B cell (primary cell): ENCODE measurements at regions not wholly inside any gene's neighbourhood (a gene's known extent, or its start where the extent isn't known, plus 50 kb on each side); places are given as distances from the start of the nearest gene placed in this dataset.

ENCODE experiments used
- CTCF ChIP-seq: fragments of 200-600 bp; IDR thresholded peaks from one replicate; pipeline ENCODE4 v1.8.0; 2022; ENCODE audit warnings: antibody characterized with exemption, mild to moderate bottlenecking
- EZH2 ChIP-seq: IDR thresholded peaks from 2 replicates; pipeline ENCODE4 v1.6.1; 2012; ENCODE audit warnings: borderline replicate concordance, low read depth, mild to moderate bottlenecking, moderate library complexity, low read length; ENCODE audit not compliant: insufficient read depth, poor library complexity, severe bottlenecking

GRCh38 chr18:39453356-39453755 lies 1887.8 kb upstream of the CELF4 start:
- no peak for TF ChIP-seq CTCF
- no peak for TF ChIP-seq EZH2
